GM12891 (cell line): ENCODE measurements at regions not wholly inside any gene's neighbourhood (a gene's known extent, or its start where the extent isn't known, plus 50 kb on each side); places are given as distances from the start of the nearest gene placed in this dataset.
A peak's percentile ranks its signal among the peaks of the same experiment; 100 is the strongest.

ENCODE experiments used
- DNase-seq: peaks from one replicate; pipeline ENCODE4 v3.0.0; 2011; ENCODE audit warnings: low spot score; ENCODE audit not compliant: insufficient read length
- FAIRE-seq: peaks from 2 replicates; lab custom pipeline; 2011; peaks lifted over from hg19 to GRCh38; lab: Jason Lieb, UNC
- PAX5 ChIP-seq: IDR thresholded peaks from 2 replicates; pipeline ENCODE4 v1.6.1; 2011; ENCODE audit warnings: low read length, moderate library complexity, mild to moderate bottlenecking; ENCODE audit not compliant: insufficient read depth, severe bottlenecking
- POLR2A ChIP-seq: IDR thresholded peaks from 2 replicates; pipeline ENCODE4 v1.6.1; 2011; ENCODE audit warnings: low read depth, low read length, control low read depth
- POLR2AphosphoS5 ChIP-seq: IDR thresholded peaks from 2 replicates; pipeline ENCODE4 v1.6.1; 2011; ENCODE audit warnings: low read depth, low read length, control low read depth
- POU2F2 ChIP-seq: IDR thresholded peaks from 2 replicates; pipeline ENCODE4 v1.6.1; 2011; ENCODE audit warnings: low read depth, mild to moderate bottlenecking, control low read depth, low read length, moderate library complexity
- SPI1 ChIP-seq: IDR thresholded peaks from 2 replicates; pipeline ENCODE4 v1.6.1; 2011; ENCODE audit warnings: low read depth, low read length, control low read depth
- TAF1 ChIP-seq: IDR thresholded peaks from 2 replicates; pipeline ENCODE4 v1.6.1; 2011; ENCODE audit warnings: low read depth, low read length, control low read depth

DNA sequence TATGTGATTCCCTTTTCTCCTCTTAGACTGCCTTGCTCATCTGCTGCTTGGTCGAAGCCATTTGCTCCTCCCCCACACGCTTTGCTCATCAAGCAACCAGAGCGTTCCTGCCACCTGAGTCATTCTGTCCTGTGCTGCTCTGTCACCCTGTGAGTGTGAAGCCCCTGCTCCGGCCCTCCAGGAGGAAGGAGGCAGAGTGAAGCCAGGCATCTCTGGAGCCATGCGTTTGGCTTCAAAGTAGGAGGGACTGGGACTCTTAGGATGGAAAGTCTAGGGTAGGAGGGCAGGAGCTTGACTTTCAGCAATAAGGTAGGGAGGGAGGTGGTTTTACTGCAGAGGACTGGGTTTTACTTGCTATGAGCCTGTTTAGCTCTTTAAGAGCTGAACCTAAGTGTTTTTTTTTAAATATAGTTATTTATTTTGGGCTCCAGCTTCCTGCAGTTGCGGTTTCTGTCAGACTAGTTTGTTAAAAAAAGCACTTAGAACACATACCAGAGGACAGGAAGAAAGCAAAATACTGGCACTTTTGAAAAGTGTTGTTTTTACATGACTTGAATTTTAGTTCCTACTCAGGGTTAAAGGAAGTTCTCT is 63.6 kb downstream of the SPINK2 start:
- FAIRE-seq (peak; percentile 70), DNase-seq (peak; percentile 61)
- TF ChIP-seq TAF1 (no peak), SPI1 (no peak), POLR2A (no peak), POU2F2 (no peak), POLR2AphosphoS5 (no peak), PAX5 (no peak)

DNA sequence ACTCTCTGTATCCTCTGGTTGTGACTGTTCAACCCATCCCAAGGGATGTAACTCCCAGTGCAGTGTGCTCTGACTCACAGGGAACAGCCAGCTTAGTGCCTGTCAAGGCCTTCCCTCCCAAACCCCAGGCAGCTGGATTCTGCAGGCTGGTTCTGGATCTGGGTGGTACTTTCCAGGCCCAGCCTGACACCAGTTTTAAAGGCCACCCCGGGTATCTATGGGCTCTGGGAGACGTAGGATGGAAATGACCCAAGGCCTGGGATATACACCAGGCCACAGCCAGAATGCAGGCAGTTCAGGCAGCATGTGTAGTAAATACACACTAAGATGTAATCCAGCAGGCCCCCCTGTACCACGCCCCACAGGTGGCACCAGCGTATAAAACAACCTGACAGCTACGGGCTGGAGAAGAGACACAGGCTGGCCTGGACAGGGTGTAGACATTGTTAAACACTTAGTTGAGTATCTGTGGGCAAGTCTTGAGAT is 64.2 kb downstream of the SPINK2 start:
- no peak for TF ChIP-seq POU2F2
- TF ChIP-seq POLR2A: no peak
- no peak for TF ChIP-seq TAF1
- no peak for TF ChIP-seq POLR2AphosphoS5
- TF ChIP-seq SPI1: no peak
- TF ChIP-seq PAX5: no peak
- FAIRE-seq (no peak), DNase-seq (peak; percentile 23)

DNA sequence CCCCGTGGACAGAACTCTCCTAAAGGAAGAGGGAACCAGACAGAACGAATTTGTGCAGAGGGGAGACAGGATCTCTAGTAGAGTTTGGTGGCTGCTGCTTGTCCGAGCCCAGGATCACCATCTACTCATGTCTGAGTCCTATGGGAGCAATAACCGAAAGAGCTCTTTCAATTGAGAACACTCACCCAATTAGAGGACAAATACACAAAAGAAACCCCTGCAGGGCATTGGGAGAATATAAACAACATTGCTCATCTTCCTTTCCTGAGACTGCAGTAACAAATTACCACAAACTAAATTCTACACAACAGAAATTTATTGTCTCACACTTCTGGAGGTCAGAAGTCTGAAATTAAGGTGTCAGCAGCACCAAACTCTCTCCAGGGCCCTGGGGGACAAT is 65.6 kb downstream of the SPINK2 start:
- no peak for TF ChIP-seq POLR2AphosphoS5
- no peak for TF ChIP-seq TAF1
- no peak for TF ChIP-seq POU2F2
- TF ChIP-seq POLR2A: no peak
- DNase-seq (no peak), FAIRE-seq (no peak)

DNA sequence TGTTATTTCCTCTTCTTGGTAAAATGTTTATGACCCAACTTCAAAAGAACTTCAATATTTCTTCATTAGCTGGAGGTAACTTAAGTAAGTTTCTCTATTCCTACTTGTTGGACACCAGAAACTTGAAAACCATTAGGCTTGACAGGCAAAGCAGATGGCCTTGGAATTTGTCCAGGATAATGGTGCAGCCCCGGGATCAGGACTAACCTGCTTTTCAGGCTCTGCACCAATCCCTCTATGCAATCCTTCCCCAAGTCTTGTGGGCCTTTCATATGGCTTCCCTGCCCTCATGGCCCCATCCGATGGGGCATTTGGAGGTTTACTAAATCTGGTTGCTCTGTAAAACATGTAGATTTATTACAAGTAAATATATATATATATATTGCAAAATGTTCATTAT is 68.5 kb downstream of the SPINK2 start:
- DNase-seq: no peak
- TF ChIP-seq PAX5 (no peak), POU2F2 (no peak), TAF1 (no peak), POLR2A (no peak), POLR2AphosphoS5 (no peak), SPI1 (no peak)

DNA sequence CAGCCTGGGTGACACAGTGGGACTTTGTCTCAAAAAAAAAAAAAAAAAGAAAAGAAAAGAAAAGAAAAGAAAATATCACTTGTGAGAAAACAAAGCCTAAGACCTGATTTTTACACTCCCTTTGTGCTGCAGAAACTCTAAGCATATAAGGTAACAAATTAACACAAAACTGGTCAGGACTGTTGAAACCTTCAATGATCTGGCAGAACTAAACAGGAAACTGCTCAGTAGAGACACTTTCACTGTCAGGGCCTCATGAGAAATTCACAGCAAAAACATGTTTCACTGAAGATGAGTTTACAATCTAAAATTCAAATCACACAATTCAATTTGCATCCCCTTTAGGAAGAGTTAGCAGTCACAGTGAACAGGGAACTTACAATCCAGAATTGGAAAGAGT is 69.1 kb upstream of the HOPX start:
- FAIRE-seq (no peak), DNase-seq (no peak)
- no peak for TF ChIP-seq POLR2A
- TF ChIP-seq PAX5: no peak
- no peak for TF ChIP-seq POLR2AphosphoS5

More for the DNA sequence above, 68.5 kb downstream of the SPINK2 start:
- FAIRE-seq: no peak

DNA sequence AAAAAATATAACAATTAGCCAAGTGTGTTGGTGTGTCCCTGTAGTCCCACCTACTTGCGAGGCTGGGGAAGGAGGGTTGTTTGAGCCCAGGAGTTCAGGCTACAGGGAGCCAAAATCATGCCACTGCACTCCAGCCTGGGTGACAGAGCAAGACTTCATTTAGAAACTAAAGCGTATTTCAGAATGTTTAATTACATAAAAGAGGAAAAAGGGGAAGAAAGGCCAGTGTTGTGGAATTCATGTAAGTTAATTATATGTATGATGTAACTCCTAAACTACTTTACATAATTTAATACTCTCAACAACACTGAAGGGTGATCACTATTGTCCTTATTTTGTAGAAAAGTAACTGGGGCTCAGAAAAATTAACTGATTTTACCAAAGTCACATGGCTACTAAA is 67.2 kb upstream of the HOPX start:
- TF ChIP-seq POLR2A (no peak), PAX5 (no peak), POLR2AphosphoS5 (no peak), SPI1 (no peak), POU2F2 (no peak), TAF1 (no peak)
- DNase-seq (no peak), FAIRE-seq (no peak)

DNA sequence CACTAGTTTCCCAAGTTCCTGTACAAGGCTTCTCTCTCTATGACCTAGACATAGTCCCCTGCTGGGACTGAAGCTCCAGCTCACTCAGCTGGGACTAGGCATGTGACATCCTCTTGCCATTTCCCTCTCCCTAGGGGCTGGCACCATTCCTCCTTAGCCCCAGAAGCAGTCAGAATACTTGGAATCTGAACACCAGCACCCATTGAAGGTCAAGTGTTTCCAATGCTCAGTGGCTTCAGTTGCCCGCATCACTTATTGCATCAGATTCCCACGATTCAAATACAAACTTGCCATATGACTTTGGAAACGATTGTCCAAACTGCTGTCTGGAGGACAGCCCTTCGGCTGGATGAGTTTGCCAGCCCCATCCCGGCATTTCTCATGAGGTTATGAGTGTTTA is 65.5 kb upstream of the HOPX start:
- TF ChIP-seq TAF1 (no peak), SPI1 (no peak), POLR2AphosphoS5 (no peak), POLR2A (no peak), PAX5 (no peak), POU2F2 (no peak)
- DNase-seq: no peak
- FAIRE-seq: no peak

DNA sequence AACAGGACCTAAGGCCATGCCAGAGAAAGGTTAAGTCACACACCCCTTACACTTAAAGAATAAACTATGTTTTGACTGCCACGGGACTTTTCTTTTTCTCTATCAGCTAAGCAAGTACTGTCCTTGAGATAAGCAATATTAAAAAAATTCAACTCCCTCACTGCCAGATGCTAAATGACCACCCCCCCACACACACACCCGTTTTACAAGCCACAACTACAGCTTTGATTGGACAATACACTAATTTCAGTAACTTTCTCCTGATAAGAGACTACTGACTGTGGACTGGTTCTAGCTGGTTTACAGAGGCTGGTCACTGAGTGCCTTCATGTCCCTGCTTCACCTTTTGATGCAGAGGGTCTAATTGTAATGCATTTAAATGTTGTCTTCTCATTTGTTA is 63.9 kb upstream of the HOPX start:
- TF ChIP-seq POLR2A (no peak), SPI1 (no peak), POU2F2 (no peak)
- DNase-seq: no peak
- no peak for FAIRE-seq

DNA sequence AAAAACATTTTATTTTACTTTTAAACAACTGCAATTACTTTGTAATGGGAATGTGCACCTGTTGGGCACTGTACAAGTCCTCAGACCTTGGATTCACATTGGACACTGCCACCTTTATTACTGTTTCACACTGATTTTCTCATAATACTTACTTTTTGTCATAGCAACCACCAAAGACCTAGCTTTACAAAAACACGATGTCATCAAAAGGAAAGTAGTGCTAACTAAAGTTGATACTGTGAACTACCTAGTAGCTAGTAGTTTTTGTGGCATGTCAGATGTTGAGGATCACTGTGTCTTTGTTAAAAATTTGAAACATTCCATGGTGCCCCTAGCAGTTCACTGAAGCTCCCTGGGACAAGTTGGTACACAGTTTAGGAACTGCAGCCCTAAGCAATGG is 62.9 kb upstream of the HOPX start:
- TF ChIP-seq POLR2AphosphoS5 (no peak), PAX5 (no peak), SPI1 (no peak), TAF1 (no peak), POU2F2 (no peak), POLR2A (no peak)
- no peak for DNase-seq
- FAIRE-seq: no peak

DNA sequence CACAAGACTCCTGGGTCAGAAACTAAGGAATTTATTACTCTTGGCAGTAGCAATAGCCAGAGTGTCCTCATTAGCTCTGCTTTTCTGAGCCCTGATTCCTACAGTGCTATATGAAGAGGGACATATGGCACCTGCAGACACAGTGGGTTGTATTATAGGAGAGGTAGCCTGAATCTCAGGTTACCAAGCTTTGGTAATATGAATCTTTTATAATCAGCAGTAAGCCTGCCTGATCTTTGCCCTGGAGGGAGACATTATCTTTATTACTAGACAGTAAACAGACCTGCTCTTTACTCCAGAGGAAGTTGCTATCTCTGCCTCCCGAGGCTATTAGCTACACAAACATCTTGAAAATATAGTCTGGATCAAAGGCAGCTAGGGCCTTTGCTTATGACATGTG is 62.5 kb upstream of the HOPX start:
- no peak for DNase-seq
- TF ChIP-seq SPI1 (no peak), TAF1 (no peak), POLR2A (no peak), PAX5 (no peak), POLR2AphosphoS5 (no peak), POU2F2 (no peak)
- no peak for FAIRE-seq
